GM12875 (cell line): ENCODE measurements at regions not wholly inside any gene's neighbourhood (a gene's known extent, or its start where the extent isn't known, plus 50 kb on each side); places are given as distances from the start of the nearest gene placed in this dataset.

ENCODE experiments used
- H3K4me3 ChIP-seq: one replicate; pipeline ENCODE4 v1.5.1; 2011; ENCODE audit warnings: low read depth, low read length, control low read depth
- TF ChIP-seq, protein P1 (sequence below): IDR thresholded peaks from 2 replicates; pipeline ENCODE4 v1.5.1; 2011; ENCODE audit warnings: low read depth, mild to moderate bottlenecking, control low read depth, inconsistent platforms, low read length, moderate library complexity, borderline replicate concordance; ENCODE audit not compliant: insufficient read depth

DNA sequence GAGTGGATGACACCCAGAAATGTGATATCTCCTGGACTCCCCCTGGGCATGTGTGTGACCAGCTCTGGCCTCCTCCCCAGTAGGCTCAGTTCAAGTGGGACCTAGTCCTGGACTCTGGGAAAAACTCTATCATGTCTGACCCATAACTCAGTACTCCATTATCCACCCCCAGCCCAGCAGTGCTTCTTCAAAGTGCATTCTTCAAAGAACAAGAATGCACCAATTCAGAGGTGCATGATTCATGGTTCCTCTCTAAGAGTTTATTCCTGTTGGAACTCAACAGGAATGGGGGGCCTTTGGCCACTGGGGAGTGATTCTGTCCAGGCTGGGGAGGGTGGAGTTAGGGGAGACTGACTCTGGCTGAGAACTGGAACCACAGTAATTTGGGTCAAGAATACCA is 173.6 kb upstream of the CXCL12 start:
- TF ChIP-seq, protein P1, sequence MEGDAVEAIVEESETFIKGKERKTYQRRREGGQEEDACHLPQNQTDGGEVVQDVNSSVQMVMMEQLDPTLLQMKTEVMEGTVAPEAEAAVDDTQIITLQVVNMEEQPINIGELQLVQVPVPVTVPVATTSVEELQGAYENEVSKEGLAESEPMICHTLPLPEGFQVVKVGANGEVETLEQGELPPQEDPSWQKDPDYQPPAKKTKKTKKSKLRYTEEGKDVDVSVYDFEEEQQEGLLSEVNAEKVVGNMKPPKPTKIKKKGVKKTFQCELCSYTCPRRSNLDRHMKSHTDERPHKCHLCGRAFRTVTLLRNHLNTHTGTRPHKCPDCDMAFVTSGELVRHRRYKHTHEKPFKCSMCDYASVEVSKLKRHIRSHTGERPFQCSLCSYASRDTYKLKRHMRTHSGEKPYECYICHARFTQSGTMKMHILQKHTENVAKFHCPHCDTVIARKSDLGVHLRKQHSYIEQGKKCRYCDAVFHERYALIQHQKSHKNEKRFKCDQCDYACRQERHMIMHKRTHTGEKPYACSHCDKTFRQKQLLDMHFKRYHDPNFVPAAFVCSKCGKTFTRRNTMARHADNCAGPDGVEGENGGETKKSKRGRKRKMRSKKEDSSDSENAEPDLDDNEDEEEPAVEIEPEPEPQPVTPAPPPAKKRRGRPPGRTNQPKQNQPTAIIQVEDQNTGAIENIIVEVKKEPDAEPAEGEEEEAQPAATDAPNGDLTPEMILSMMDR, result no peak
- no peak overlapping the region for H3K4me3 ChIP-seq

DNA sequence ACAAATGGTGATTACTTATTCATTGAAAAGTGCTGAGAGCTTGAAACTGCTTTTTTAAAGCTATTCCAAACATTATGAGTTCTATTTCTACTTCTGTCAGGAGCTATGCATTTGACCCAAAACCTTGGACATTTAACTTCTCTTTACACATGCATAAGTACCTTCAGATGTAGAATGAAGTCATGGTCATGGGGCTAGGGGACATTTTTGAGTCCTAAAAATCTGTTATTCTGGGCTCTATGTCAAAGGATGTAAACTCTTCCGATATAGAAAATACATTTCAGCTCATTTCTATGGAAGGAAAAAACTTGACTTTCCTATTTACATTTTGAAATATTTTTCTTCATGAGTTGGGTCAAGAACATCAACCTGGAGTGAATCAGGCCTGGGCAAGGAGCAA is 179.5 kb upstream of the CXCL12 start:
- H3K4me3 ChIP-seq, result no peak overlapping the region
- TF ChIP-seq, protein P1, result no peak

DNA sequence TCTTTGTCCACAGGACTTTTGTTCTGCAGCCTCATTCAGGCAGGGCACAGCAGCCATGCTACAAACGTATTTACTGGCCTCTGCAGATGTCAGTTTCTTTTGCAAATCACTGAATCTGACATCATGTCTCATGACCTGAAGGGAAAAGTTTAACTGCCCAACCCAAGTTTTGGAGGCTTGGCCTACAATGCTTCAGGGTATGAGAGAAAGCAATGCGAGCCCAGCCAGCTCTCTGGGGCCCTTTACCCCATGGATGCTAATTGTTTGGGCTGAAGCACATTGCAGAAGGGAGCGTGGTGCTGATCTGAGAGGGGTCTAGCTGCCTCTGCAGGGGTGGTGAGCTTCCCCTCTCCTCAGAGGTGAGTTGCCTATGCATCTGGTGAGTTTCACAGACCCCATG is 179.9 kb upstream of the CXCL12 start:
- TF ChIP-seq, protein P1, result no peak
- no peak overlapping the region for H3K4me3 ChIP-seq

DNA sequence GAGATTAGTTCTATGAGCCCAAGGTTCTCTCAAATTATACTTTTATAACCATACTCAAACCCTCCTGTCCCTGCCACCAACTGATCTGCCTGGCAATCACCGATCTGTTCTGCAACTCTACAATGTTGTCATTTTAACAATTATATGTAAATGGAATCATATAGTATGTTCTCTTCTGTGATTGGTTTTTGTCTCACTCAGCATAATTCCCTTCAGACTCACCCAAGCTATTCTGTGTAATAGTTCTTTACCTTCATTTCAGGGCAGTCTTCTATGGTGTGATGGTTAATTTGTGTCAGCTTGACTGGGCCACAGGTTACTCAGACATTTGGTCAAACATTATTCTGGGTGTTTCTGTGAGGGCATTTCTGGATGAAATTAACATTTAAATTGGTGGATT is 181.9 kb upstream of the CXCL12 start:
- TF ChIP-seq, protein P1, result no peak
- H3K4me3 ChIP-seq, result no peak overlapping the region

DNA sequence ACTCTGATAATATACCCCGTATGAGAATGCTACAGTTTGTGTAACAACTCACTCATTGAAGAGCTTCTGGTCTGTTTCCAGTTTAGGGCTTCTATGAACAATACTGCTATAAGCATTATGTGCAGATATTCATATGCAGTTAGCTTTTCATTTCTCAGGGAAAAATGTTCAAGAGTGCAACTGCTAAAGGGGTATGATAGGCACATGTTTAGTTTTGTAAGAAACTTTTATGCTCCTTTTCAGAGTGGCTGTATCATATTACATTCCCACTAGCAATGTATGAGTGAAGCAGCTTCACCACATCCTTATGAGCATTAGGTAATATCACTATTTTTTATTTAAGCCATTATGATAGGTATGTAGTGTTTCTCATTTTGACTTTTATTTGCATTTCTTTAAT is 182.6 kb upstream of the CXCL12 start:
- TF ChIP-seq, protein P1, result no peak

DNA sequence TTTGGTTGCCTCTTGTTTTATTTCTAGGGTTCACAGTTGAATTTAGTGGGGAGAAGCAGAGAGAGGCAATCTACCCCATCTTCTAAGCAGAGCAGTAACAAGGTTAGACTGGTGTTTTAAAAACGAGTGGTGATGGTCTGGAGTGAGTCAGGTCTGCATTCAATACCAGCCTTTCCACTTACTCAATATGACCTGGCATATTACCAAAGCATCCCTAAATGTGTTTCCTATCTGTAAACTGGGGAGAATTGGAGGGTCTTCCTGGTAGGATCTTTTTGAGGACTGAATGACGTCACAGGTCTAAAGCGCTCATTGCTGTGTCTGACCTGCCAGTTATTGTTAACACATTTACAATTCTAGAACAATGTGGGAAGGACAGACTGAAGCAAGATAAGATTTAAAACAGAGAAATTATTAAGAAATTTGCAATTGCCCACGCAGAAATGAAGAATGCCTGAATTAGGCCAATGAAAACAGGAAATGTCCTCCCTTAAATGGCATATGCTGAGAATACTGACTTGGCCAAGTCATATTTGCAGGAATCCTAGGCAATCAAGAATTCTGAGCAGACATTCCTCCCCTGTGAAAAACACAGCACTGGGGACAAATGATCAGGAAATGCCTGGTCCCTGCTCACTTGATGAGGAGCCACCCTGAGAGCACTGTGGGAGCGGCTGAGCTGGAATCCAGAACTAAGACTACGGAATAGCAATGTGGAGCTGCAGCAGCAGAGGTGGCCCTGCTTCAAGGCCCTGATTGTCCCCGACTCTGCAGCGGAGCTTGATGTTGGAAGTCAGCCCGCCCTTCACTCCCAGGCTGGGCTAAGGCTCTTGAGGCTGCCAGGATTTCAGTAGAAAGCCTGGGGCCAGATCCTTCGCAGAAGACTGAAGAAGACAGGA is 184.5 kb upstream of the CXCL12 start:
- H3K4me3 ChIP-seq, result no peak overlapping the region
- TF ChIP-seq, protein P1, result no peak

More for the DNA sequence above, 182.6 kb upstream of the CXCL12 start:
- no peak overlapping the region for H3K4me3 ChIP-seq

DNA sequence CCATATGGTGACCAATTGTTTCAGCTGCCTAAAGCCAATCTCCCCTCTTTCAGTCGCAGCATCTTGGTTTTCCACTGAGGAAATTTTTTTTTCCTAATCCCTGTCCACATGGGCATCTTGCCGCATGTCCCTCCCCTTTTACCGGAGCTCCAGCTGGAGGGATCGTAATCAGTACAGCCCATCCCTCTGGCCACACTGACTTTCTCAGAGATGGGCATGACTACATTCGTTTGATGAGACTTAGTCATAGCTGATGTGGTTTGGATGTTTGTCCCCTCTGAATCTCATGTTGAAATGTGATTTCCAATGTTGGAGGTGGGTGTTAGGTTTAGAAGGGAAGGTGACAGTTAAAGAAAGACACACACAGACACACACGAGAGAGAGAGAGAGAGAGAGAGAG is 186.8 kb upstream of the CXCL12 start:
- no peak overlapping the region for H3K4me3 ChIP-seq
- TF ChIP-seq, protein P1, result no peak
